Effector memory CD4-positive, alpha-beta T cell (primary cell): ENCODE measurements at regions not wholly inside any gene's neighbourhood (a gene's known extent, or its start where the extent isn't known, plus 50 kb on each side); places are given as distances from the start of the nearest gene placed in this dataset.
"Not testable (repeated sequence)": the region's sequence is repeated elsewhere in the genome, so short reads cannot be mapped to it uniquely, and the experiment has no call there.

Source experiments
- DNase-seq, 3 donors: peaks; one replicate each; pipeline ENCODE4 v3.0.0-alpha.2; 2020
- H3K27ac ChIP-seq: 2 replicates; pipeline ENCODE4 v1.7.0; 2013; ENCODE audit warnings: mild to moderate bottlenecking, low read length, moderate library complexity; ENCODE audit not compliant: insufficient read depth, poor library complexity, severe bottlenecking
- H3K27me3 ChIP-seq: replicated peaks from 2 replicates; pipeline ENCODE4 v1.7.0; 2013; ENCODE audit warnings: mild to moderate bottlenecking, low read length; ENCODE audit not compliant: insufficient read depth, control insufficient read depth, poor library complexity, severe bottlenecking
- H3K36me3 ChIP-seq: 2 replicates; pipeline ENCODE4 v1.7.0; 2013; ENCODE audit warnings: mild to moderate bottlenecking, low read length, moderate library complexity; ENCODE audit not compliant: control insufficient read depth, insufficient read depth
- H3K4me1 ChIP-seq: 2 replicates; pipeline ENCODE4 v1.7.0; 2013; ENCODE audit warnings: low read length, mild to moderate bottlenecking; ENCODE audit not compliant: control insufficient read depth, insufficient read depth, poor library complexity, severe bottlenecking
- H3K4me3 ChIP-seq: 2 replicates; pipeline ENCODE4 v1.7.0; 2013; ENCODE audit warnings: low read length, low read depth, mild to moderate bottlenecking; ENCODE audit not compliant: insufficient read depth, poor library complexity, severe bottlenecking
- H3K9me3 ChIP-seq: 2 replicates; pipeline ENCODE4 v1.7.0; 2013; ENCODE audit warnings: mild to moderate bottlenecking, low read length, moderate library complexity; ENCODE audit not compliant: control insufficient read depth

DNA sequence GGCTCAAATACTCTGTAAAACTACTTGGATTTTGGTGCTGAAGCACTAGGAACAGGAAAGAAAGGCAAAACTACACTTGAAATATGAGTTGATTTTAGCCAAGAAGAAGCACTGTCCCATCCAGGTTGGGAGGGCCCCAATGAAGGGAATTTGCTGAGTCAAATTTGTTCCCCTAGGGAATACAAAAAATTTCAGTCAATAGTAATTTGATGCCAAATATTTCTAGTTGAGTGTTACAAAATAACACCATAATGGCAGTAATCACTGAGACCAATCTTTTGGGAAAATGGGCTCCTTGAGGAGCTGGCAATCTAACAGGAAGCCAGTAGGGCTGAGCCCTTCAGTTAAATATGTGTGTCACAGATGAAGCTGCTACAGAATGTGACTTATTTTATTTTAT lies 896.9 kb downstream of the DIPK2A start:
- H3K27me3 ChIP-seq, result no peaks in the 10 kb centered on the region
- no peaks in the 10 kb centered on the region for H3K36me3 ChIP-seq
- H3K27ac ChIP-seq, result no peak overlapping the region
- H3K9me3 ChIP-seq, result no peaks in the 10 kb centered on the region
- H3K4me1 ChIP-seq, result no peaks in the 10 kb centered on the region
- DNase-seq, result no peak
- H3K4me3 ChIP-seq, result no peak overlapping the region

DNA sequence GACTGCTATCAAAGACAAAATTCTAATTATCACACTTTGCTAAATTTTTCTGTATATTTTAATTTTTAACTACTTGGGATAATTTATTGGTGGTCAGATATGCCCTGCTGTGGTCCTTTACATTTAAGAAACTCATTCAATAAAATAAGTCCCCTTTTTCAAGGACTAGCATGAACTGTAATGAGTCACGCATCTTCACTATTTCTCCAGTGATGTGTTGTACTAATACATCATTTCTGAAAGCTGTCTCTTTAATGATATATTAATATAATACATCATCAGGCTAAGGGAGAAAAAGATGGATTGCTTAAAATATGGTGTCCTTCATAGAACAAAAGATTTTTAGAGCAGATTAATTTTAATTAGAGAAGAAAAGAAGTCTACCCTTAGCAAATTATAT lies 901.4 kb downstream of the DIPK2A start:
- H3K4me1 ChIP-seq, result no peaks in the 10 kb centered on the region
- H3K27me3 ChIP-seq, result no peaks in the 10 kb centered on the region
- H3K36me3 ChIP-seq, result no peaks in the 10 kb centered on the region

DNA sequence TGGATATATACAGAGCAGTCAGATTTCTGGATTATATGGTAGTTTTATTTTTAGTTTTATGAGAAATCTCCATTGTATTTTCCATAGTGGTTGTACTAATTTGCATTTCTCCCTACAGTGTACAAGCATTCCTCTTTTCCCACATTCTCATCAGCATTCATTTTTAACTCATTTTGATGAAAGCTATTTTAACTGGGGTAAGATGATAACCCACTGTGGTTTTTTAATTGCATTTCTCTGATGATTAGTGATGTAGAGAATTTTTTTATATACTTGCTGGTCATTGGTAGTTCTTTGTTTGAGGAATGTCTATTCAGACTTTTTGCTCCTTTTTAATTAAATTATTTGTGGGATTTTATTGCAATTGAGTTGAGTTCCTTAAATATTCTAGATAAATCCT lies 903.6 kb downstream of the DIPK2A start:
- Histone ChIP-seq H3K36me3 (no peaks in the 10 kb centered on the region), H3K4me3 (no peak overlapping the region), H3K9me3 (no peaks in the 10 kb centered on the region), H3K27me3 (no peaks in the 10 kb centered on the region), H3K27ac (no peak overlapping the region), H3K4me1 (no peaks in the 10 kb centered on the region)
- no peak for DNase-seq

More for the DNA sequence above, 901.4 kb downstream of the DIPK2A start:
- DNase-seq, result no peak
- Histone ChIP-seq H3K4me3 (no peak overlapping the region), H3K27ac (no peak overlapping the region), H3K9me3 (no peaks in the 10 kb centered on the region)

DNA sequence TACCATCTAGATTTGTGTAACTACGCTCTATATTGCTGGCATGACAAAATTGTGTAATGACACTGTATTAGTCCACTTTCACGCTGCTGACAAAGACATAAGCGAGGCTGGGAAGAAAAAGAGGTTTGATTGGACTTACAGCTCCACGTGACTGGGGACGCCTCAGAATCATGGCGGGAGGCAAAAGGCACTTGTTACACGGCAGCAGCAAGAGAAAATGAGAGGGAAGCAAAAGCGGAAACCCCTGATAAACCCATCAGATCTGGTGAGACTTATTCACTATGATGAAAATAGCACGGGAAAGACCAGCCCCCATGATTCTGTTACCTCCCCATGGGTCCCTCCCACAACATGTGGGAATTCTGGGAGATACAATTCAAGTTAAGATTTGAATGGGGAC lies 905.7 kb downstream of the DIPK2A start:
- Histone ChIP-seq H3K4me3 (no peak overlapping the region), H3K36me3 (no peaks in the 10 kb centered on the region), H3K27me3 (no peaks in the 10 kb centered on the region), H3K4me1 (no peaks in the 10 kb centered on the region), H3K27ac (no peak overlapping the region), H3K9me3 (no peaks in the 10 kb centered on the region)
- DNase-seq, result no peak

DNA sequence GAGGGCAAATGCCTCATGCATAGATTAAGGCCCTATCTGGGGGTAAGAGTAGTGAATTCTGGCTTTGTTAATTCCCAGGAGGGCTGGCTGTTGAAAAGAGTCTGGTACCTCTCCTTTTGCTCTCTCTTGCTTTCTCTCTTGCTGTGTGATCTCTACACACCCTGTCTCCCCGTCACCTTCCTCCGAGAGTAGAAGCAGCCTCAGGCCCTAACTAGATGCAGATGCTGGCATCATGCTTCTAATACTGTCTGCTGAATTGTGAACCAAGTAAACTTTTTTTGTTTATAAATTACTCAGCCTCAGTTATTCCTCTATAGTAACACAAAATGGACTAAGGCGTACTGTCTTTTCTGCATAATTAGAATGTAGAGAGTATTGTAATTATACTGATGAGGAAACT lies 908.1 kb downstream of the DIPK2A start:
- Histone ChIP-seq H3K27ac (no peak overlapping the region), H3K4me3 (no peak overlapping the region), H3K4me1 (no peaks in the 10 kb centered on the region), H3K27me3 (no peaks in the 10 kb centered on the region), H3K36me3 (no peaks in the 10 kb centered on the region), H3K9me3 (no peaks in the 10 kb centered on the region)
- no peak for DNase-seq

DNA sequence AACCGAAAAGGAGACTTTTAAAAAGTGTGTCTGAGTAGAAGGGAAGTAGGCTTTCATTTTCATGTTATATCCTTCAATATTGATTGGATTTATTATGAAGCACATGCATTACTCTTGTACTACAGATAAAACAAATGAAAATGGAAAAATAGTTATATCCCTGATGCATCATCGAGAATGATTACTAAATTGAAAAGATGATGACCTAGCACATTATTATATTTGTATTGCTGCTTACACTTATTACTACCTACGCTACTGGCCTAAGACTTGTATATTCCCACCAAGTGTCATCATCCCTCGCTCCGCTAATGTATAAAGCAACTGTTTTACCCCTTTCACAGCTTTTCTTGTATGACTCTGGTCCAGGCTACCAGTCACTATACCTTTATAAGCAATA lies 922.4 kb downstream of the DIPK2A start:
- Histone ChIP-seq H3K27me3 (no peaks in the 10 kb centered on the region), H3K36me3 (no peaks in the 10 kb centered on the region), H3K4me1 (no peaks in the 10 kb centered on the region), H3K27ac (no peak overlapping the region), H3K4me3 (no peak overlapping the region), H3K9me3 (no peaks in the 10 kb centered on the region)
- DNase-seq, result no peak

DNA sequence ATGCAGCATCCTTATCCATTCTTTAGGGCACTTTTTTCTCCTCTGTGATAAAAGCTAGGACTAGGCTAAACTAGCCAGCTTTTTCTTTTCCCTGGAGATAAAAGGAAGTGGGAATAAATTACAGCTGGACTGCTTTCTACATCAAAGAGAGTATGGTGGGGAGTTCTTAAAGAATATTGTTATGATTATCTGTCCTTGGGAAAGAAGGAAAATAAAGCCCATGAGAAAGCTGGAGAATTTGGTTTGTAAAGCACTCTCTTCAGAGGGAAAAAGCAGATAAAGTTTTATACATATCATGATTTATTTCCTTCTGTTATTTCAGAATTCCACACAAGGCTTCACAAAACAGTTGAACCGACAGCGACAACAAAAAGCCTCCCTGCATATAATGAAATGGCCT lies 923.0 kb downstream of the DIPK2A start:
- Histone ChIP-seq H3K4me1 (no peaks in the 10 kb centered on the region), H3K9me3 (no peaks in the 10 kb centered on the region), H3K27me3 (no peaks in the 10 kb centered on the region), H3K27ac (no peak overlapping the region), H3K4me3 (no peak overlapping the region), H3K36me3 (no peaks in the 10 kb centered on the region)
- DNase-seq, result no peak

DNA sequence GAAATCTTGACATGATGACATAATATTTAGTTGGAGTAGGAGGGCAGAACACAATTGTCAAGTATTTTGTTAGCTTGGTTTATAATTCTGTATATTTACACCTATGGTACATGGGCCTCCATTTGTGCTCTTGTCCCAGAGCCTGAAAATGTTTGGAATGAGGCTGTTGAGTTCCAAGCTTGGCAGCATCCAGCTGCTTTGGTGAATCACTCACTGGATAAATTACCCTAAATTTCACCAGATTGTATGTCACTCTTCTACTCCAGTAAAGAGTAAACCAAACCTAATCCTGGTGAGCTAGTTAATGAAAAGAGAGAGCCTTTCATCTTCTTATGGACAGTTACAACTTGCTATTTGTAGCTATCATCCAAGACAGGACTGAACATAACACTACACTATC lies 928.7 kb downstream of the DIPK2A start:
- no peak overlapping the region for H3K27ac ChIP-seq

DNA sequence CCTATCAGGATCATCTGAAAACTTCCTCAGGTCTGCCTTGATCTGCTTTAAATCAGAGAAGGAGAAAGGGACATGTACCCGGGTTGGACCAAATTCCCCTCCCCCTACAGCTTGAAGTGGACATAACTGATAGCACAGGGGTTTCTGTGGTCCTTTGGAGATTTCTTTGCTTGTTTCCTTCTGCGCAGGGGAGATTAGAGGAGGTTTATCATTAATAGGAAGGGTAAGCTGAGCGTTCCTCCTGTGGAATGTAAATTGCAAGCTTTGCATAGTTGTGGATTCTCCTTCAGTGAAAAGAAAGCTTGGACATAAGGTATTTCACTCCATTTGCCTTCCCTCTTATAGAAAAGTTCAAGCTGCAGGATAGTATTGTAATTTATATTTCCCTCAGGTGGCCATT lies 936.0 kb downstream of the DIPK2A start:
- not testable (repeated sequence) for H3K4me1 ChIP-seq, H3K27ac ChIP-seq, H3K36me3 ChIP-seq, H3K9me3 ChIP-seq, H3K27me3 ChIP-seq, DNase-seq, H3K4me3 ChIP-seq

More for the DNA sequence above, 928.7 kb downstream of the DIPK2A start:
- Histone ChIP-seq H3K36me3 (no peaks in the 10 kb centered on the region), H3K4me3 (no peak overlapping the region), H3K27me3 (no peaks in the 10 kb centered on the region), H3K9me3 (no peaks in the 10 kb centered on the region), H3K4me1 (no peaks in the 10 kb centered on the region)
- no peak for DNase-seq

DNA sequence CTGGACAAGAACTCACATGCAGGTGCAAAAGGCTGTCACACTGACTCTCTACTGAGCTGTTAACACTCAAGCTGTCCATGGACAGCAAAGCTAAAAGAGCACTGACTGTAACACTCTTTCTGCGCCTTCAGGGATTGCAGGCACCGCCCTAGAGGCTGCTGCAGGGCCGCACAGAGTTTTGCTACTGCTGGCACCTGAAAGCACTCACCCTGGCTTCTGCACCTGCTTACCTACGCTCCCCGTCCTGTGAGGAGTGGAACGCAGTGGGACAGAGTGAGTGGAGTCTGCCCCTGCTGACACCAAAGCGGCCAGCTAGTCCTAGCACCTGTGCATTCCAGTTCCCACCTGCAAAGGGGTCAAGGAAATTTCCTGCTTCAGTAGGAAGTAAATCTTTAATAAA lies 941.3 kb downstream of the DIPK2A start:
- no peak overlapping the region for H3K27ac ChIP-seq
- no peak overlapping the region for H3K4me3 ChIP-seq
- H3K36me3 ChIP-seq, result no peaks in the 10 kb centered on the region
- DNase-seq, result no peak
- no peaks in the 10 kb centered on the region for H3K9me3 ChIP-seq
- H3K27me3 ChIP-seq, result no peaks in the 10 kb centered on the region
- no peaks in the 10 kb centered on the region for H3K4me1 ChIP-seq

DNA sequence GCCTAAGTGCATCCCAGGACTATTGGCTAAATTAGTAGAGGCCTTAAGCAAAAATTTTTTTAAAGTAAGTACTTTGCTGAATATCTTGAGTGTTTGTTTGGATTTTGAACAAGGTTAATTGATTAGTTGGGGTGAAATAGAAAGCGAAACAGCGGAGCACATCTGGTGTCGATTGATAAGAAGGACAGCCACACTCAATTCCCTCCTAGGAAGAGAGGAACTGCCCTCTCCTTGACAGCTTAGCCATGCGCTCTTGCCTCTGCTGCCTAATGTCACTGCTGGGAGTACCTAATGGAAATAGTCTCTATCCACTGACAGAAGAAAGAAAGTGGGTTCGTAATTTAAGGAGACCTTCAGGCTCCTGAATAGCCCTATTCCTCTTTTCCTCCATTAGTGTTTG lies 943.6 kb downstream of the DIPK2A start:
- DNase-seq, result no peak
- Histone ChIP-seq H3K36me3 (no peaks in the 10 kb centered on the region), H3K27me3 (no peaks in the 10 kb centered on the region), H3K4me3 (no peak overlapping the region), H3K27ac (no peak overlapping the region), H3K4me1 (no peaks in the 10 kb centered on the region), H3K9me3 (no peaks in the 10 kb centered on the region)
